Loucy (cell line): ENCODE measurements at regions not wholly inside any gene's neighbourhood (a gene's known extent, or its start where the extent isn't known, plus 50 kb on each side); places are given as distances from the start of the nearest gene placed in this dataset.

ENCODE experiments used
- CTCF ChIP-seq: fragments of 200-600 bp; sonication (generic); conservative IDR thresholded peaks from 2 replicates; pipeline ENCODE4 v1.5.1; 2014; ENCODE audit warnings: mild to moderate bottlenecking, antibody characterized with exemption, low read length
- EZH2phosphoT487 ChIP-seq: fragments of 200-600 bp; IDR thresholded peaks from 2 replicates; pipeline ENCODE4 v1.6.1; 2018; ENCODE audit warnings: antibody characterized with exemption, mild to moderate bottlenecking, moderate library complexity, borderline replicate concordance

DNA sequence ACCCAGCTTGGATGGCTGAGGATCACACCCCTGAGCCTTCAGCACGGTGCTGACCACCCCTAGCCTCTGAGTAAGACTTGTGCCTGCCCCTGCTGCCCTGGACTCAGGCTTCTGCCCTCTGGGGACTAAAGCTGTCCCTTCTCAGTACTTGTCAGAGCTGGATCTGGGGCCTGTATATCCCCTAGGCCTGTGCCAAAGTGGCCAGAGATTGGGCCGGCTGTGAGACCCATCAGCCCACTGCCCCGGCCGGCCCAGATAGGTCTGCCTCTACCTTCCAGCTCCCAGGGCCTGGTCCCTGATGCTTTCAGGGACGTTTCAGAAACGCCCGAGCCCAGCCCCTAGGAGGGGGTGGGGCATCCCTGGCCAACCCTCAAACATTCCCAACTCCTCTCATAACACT lies 137.8 kb downstream of the ZDHHC20 start:
- TF ChIP-seq CTCF (no peak), EZH2phosphoT487 (no peak)
